Astrocyte of the hippocampus (primary cell): ENCODE measurements at regions not wholly inside any gene's neighbourhood (a gene's known extent, or its start where the extent isn't known, plus 50 kb on each side); places are given as distances from the start of the nearest gene placed in this dataset.
"Not testable (repeated sequence)": the region's sequence is repeated elsewhere in the genome, so short reads cannot be mapped to it uniquely, and the experiment has no call there.

ENCODE experiments used
- DNase-seq: peaks from one replicate; pipeline ENCODE4 v3.0.0; 2011; ENCODE audit warnings: low read depth, low spot score

DNA sequence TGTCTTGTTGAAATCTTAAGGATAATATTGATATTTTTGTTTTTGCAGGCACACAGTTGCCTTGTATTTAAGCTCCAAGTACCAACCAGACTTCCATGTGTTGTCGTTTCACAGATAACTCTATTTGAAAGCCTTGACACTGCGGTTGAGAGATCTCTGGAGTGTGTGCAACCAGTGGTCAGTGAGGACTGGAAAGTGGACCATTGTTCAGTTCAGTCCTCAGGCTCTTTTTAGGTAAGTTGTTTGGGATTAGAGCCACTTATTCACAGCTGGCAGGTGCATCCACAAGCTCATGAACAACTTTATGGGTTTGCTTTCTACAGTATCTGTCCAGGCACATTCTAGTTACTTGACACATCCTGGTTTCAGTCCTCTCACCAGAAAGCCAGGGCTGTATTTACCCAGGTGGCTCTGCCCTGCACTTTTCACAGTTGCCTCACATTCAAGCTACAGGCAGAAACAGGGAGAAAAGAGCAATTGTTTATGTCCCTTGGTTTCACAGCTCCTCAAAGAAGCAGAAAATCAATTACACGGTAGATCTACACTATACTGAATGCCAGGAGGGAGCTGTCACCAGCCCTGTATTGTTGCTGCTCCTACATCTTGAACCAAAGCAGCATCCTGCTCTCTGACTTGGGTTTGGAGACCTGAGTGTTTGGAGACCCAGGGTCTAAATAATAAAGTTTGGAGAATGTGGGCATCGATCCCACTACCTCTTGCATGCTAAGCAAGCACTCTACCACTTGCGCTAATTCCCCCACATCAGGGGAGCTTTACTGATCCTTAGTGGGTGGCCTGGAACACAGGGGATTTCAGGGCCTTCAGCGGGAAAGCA, 543.3 kb downstream of the PRIM2 start:
- DNase-seq: not testable (repeated sequence)

DNA sequence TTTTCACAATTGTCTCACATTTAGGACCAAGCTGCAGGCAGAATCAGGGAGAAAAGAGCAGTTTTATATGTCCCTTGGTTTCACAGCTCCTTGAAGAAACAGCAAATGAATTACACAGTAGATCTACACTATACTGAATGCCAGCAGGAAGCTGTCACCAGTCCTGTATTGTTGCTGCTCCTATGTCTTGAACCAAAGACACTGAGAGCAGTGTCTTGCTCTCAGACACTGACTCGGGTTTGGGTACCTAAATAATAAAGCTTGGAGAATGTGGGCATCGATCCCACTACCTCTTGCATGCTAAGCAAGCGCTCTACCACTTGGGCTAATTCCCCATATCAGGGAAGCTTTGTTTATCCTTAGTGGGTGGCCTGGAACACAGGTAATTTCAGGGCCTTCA, 552.7 kb downstream of the PRIM2 start:
- not testable (repeated sequence) for DNase-seq

DNA sequence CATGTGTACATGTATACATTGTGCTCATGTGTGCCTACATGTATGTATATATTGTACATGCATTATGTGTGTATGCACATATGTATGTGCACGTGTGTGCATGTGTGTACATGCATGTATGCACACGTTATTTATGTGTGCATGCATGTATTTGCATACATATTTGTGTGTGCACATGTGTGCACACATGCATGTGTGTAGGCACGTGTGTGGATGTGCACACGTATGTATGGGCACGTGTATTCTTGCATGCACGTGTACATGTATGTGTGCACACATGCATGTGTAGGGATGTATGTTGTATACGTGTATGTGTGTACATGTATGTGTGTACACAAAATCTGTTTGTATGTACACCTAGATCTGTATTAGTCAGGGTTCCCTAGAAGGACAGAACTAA, 556.0 kb downstream of the PRIM2 start:
- DNase-seq: not testable (repeated sequence)

DNA sequence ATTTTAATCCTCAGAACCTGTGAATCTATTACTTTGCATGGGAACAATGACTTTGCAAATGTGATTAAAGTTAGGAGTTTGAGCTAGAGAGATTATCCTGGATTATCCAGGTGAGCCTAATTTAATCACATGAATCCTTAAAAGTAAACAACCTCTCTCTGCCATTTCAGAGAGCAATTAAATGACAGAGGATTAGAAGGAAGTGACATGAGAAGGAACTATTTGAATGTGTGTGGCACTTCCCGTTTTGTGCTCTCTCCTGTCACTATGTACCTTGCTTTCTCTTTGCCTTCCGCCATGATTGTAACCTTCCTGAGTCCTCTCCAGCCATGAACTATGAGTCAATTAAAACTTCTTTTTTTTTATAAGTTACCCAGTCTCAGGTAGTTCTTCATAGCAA, 559.2 kb downstream of the PRIM2 start:
- DNase-seq: not testable (repeated sequence)

DNA sequence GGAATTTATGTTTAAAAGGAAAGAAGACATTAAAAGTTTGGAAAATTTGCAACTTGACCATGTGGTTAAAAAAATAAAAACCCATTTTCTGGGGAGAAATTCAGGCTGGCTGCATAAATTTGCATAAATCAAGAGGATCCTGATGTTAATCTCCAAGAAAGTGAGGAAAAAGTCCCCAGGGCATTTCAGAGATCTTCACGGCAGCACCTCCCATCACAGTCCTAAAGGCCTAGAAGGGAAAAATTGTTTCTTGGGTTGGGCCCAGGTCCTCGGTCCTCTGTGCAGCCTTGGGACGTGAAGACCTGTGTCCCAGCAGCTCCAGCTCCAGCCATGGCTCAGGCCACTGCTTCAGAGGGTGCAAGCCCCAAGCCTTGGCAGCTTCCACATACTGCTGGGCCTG, 560.3 kb downstream of the PRIM2 start:
- not testable (repeated sequence) for DNase-seq

DNA sequence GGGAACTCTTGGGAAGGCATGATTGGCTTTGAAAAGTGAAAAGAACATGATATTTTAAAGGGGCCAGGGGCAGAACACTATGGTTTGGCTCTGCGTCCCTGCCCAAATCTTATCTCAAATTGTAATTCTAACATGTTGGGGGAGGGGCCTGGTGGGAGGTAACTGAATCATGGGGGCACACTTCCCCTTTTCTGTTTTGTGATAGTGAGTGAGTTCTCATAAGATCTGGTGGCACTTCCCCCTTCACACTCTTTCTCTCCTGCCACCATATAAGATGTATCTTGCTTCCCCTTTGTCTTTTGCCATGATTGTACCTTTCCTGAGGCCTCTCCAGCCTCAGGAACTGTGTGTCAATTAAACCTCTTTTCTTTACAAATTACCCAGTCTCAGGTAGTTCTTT, 561.4 kb downstream of the PRIM2 start:
- not testable (repeated sequence) for DNase-seq

DNA sequence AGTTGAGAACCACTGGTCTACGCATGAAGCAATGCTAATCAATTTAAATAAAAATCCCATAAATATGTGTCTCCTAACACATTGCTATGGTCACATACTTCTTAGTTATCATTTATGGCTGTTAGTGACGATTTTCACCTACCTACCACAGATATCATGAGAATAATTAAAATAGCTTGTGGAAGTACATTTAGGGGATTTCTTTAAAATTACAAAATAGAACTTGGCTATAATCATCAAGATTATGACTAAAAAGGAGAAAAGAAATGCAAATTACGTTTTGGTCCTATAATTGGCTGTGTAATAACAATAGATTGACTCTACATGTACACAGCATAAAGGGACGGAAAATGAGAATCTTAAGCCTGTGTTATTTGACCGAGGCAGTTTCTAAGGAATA, 581.4 kb downstream of the PRIM2 start:
- DNase-seq: not testable (repeated sequence)

DNA sequence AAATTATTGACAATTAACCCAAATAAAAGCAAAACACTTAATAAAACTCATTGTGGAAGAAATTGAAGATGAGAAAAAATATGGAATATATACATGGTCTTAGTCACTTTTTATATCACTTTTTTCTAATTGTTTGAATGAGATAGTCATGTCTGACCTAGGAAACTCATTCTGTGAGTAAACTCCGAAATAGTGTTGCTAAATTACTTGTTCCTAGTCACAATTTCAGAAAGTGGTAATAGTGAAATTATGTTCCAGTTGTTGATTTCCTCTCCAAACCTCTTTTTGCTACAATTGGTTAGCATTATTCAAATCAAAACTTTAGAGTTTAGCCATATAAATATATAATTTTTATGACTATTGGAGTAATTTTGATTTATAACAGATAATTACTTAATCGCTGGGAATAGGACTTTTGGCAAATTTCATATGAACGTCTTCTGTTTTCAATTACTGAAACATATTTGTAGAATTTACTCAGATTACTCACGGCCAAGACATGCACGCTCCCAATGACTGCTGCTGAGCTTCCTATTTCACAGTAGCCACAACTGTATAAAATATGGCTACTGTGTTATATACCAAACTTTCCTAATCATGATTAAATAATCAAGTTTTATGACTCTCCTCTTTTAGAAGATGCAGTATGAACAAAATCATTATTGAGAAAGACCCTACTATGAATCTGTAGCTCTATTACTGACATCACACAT, 583.4 kb downstream of the PRIM2 start:
- not testable (repeated sequence) for DNase-seq

DNA sequence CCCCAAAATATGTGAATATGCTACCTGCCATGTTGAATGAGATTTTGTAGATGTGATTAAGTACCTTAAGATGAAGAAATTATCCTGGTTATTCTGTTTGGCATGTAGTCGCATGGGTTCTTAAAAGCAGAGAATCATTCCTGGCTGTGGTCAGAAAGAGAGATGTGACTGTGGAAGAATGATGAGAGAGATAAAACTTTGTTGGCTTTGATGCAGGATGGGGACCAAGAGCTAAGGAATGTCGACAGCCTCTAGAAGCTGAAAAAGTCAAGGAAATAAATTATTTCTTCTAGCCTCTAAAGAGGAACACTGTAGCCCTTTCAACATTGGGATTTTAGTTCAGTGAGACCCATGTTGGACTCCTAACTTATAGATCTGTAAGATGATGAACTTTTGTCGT, 584.0 kb downstream of the PRIM2 start:
- not testable (repeated sequence) for DNase-seq

DNA sequence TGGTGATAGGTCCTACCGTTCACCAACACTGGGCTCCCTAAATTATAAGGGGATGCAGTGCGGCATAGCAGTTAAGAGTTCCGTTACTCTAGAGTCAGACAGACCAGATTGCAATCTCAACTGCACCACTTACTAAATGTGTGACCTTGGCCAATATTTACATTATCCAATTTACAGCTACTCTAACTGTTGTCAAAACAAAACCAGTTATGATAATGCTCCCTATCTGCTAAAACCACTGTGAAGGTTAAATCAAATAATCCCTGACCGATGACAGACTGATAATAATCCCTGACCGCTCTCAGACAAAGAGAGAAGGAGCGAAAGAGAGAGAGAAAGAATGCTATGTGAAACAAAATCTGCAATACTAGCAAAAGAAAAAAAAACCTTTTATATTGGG, 586.9 kb downstream of the PRIM2 start:
- DNase-seq: not testable (repeated sequence)

DNA sequence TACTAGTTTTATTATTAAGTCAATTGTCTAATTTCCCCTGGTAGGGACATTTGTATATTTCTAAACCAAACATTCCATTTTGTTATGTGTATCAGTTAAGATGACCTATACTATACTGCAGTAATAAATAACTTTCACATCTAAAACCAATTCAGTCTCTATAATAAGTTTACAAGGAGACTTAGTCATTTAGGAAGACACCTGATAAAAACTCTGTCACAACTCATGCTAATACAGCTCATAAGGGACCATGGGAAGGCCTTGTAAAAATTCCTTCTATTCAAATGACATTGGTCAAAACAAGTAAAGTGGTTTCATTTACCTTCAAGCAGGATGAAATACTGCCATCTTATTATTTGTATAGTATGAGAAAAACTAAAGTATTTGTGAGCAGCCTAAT, 597.9 kb downstream of the PRIM2 start:
- not testable (repeated sequence) for DNase-seq

DNA sequence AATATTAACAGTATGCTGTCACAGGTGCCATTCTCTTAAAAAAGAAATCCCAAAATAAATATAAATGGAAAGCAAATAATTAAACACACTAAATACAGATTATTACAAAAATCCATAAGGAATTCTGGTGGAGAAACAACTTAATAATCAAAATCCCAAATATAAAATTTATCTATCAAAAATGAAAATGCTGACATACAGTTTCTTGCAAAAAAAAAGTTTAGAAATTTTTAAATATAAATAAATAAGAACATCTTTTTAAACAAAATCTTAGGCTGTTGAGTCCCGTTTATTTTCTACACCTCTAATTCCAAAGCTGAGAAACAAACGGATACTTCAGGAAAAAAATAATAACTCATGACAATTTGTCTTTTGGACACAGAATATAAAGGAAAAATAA, 625.5 kb downstream of the PRIM2 start:
- not testable (repeated sequence) for DNase-seq

DNA sequence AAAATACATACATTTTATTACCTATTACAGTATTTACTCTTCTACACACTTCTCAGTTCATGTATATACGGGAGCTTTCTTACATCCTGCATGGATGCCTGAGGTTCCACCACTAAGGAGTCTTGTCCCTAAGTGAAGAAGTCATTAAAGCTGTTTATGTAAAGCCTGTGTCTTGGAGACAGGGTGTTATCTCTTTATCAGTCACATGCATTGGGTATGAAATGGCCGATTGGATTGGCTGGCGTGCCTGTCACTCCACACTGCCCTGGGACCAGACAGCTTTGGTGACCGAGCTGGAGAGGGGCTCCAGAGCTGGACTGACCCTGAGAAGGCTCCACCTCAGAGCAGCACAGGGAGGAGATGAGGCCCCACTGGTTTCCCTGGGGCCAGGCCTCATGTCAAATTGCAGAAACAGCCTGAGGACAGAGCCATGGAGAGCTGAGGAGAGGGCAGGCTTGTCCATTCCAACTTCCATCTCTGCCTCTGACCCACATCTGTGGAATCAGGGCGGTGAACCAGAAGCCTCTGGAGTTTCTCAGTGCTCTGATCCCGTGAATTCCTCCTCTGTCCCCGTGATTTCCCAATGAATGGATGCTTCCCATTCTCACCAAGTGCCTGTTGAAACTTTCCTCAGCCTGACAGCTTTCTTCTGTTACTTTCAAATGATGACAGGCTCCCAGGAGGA, 628.8 kb downstream of the PRIM2 start:
- not testable (repeated sequence) for DNase-seq

DNA sequence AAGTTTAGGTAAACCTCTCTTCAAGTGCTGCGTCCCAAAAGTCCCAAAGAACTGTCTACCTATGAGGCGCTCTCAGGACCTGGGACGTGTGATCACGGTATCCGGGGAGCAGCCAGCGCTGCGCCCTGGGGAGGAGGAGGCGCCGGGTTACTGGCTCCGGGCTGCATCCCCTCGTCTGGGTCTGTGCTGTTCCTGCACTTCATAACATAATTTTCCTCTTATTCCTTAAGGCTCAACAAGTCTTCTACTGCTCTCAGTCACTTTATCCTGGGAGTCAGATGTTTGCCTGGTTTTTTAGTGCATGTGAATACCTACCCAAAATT, 629.3 kb downstream of the PRIM2 start:
- DNase-seq: not testable (repeated sequence)

DNA sequence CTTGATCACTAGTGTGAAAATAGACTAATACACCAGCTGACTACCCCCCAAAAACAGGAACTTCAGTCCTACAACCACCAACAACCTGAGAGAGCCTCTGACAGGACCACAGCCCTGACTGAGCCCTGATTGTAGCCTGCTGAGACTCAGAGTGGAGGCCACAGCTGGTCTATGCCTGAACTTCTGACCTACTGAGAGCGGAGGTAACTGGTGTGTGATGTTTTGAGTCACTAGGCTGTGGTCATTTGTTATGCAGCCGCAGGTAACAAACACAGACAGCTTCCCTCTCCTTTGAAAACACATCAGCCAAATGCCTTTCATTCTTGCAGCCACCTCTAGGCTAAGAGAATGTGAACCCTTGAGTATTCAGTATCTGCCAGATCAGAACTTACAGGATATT, 631.1 kb downstream of the PRIM2 start:
- DNase-seq: not testable (repeated sequence)

DNA sequence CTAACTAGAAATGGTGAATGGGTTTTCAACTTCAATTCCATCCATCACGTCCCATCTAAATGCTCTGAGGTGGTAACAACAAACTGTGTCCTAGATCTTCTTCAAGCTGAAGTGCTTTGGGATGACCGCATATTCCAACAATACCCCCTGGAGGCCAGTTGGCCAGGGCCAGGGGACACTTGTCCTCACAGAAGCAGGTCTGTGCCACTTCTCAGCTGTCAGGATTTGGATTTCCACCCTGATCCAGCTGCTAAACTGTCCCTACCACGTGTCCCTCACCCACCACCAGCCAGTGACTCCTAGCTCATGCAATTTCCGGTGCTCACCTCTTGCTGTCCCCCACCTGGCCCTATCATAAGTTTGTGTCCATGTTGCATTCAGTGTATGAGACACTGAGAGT, 633.0 kb downstream of the PRIM2 start:
- not testable (repeated sequence) for DNase-seq

DNA sequence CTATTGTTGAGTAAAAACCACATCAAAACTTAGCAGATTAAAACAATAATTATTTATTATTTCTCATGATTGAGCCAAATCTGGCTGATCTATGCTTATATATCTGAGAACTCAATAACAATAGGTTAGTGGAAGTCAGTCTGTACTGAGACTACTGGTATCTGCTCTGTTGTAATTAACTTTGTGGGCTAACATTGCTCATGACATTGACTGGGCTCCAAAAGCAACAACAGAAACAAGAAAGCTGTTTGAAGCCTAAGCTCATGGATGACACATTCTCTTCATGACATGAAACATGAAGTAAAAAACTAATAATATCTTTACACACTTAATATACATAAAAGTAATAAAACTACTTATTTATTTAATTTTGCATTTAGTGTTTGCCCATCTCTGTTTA, 649.3 kb downstream of the PRIM2 start:
- not testable (repeated sequence) for DNase-seq

DNA sequence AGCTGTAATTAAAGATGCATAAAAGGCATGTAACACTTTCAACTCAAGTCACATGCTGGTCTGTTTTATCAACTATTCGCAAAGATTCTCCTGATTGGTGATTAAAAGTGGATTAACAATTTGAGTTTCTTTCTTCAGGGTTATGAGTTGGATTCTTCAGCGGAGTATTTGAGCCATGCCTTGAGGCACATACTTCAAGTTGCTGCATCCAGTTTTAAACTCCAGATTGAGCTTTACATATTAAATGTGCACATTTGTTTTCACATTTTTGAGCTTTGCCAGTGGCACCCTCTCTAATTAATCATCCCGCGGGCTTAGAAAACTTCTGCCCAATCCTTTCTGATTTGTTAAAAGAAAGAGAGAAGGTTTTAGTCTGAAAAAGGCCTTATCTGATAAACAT, 654.5 kb downstream of the PRIM2 start:
- DNase-seq: not testable (repeated sequence)

DNA sequence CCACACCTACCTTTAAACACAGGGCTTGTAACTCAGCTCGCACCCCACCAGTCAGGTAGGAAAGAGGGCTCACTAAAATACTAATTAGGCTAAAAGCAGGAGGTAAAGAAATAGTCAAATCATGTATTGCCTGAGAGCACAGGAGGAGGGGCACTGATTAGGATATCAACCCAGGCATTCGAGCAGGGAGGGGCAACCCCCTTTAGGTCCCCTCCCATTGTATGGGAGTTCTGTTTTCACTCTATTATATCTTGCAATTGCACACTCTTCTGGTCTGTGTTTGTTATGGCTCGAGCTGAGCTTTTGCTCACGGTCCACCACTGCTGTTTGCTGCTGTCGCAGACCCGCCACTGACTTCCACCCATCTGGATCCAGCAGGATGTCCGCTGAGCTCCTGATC, 657.2 kb downstream of the PRIM2 start:
- DNase-seq: no peak

DNA sequence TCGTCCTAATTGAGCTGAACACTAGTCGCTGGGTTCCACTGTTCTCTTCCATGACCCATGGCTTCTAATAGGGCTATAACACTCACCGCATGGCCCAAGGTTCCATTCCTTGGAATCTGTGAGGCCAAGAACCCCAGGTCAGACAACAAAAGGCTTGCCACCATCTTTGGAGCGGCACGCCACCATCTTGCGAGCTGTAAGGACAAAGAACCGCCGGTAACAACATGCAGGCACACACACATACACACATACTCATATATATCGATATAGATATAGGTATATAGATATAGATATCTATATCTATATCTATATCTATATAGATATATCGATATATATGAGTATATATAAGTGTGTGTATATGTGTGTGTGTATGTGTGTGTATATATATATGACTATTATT, 657.7 kb downstream of the PRIM2 start:
- DNase-seq: not testable (repeated sequence)

DNA sequence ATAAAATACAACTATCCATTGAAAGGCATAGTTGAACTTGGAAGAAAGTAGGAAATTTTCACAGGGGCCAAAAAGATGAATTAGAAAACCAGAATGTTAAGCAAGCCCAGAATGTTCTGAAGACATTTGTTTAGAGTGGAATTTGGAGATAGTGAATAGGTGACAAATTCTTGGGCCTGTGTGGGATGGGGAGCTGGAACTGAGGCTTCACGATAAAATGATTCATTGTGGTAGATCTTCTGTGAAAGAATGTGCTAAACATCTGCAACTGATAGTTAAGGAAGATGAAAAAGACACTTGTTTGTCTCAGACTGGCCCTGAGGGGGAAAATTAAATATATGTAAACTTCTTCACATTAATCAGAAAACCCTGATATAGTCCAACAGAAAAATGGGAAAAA, 658.9 kb downstream of the PRIM2 start:
- DNase-seq: not testable (repeated sequence)

DNA sequence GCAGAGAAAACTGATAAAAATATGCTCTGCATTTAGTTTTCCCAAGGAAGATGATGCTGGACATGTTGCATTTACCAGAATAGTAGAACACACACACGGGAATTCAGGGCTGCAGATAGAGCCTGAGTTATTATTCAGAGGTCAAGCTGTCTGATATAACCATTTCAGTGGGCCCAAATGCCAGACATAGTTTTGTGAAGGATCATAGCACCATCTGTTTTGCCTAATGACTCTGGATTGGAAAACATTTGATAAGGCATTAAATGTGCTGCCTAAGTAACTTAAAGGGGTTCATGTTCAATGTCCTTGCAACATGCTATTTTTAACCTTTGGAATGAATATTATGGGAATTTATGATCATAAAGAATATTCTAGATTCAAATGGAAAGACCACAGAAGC, 666.2 kb downstream of the PRIM2 start:
- DNase-seq: not testable (repeated sequence)
